Fibroblast of pulmonary artery (primary cell): ENCODE measurements at regions not wholly inside any gene's neighbourhood (a gene's known extent, or its start where the extent isn't known, plus 50 kb on each side); places are given as distances from the start of the nearest gene placed in this dataset.
"Not testable (repeated sequence)": the region's sequence is repeated elsewhere in the genome, so short reads cannot be mapped to it uniquely, and the experiment has no call there.

Experiments used
- DNase-seq: peaks from one replicate; pipeline ENCODE4 v3.0.0-alpha.2; 2010; ENCODE audit warnings: low read depth
- H3K4me3 ChIP-seq: replicated peaks from 2 replicates; pipeline ENCODE4 v1.5.1; 2011; ENCODE audit warnings: low read depth, mild to moderate bottlenecking, control low read depth, low read length, moderate library complexity
- CTCF ChIP-seq: IDR thresholded peaks from 2 replicates; pipeline ENCODE4 v1.5.1; 2011; ENCODE audit warnings: mild to moderate bottlenecking, control low read depth, low read length, inconsistent platforms; ENCODE audit errors: missing control alignments

DNA sequence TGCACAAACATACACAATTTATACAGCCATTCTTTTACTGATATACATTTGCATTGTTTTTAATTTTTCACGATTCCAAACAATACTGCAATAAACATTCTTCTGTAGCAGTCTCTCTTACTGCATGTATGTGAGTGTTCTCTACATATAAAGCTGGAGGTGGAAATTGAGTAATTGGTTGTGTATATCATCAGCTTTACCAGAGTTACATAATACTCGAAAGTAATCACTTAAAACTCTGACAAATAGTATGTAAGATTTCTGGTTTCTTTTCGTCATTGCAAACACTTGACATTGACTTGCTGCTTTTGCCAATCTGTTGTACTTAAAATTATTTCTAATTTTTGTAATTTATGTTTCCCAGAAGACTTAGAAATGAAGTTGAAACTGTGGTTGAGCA is 110.2 kb downstream of the TDRD15 start:
- no peak for TF ChIP-seq CTCF
- no peak for DNase-seq
- H3K4me3 ChIP-seq, result no peak overlapping the region

GRCh38 chr2:21234464-21235120 is 110.8 kb downstream of the TDRD15 start:
- DNase-seq, result no peak
- no peak overlapping the region for H3K4me3 ChIP-seq
- TF ChIP-seq CTCF, result no peak

GRCh38 chr2:21239749-21240148 is 116.0 kb downstream of the TDRD15 start:
- not testable (repeated sequence) for DNase-seq, H3K4me3 ChIP-seq

DNA sequence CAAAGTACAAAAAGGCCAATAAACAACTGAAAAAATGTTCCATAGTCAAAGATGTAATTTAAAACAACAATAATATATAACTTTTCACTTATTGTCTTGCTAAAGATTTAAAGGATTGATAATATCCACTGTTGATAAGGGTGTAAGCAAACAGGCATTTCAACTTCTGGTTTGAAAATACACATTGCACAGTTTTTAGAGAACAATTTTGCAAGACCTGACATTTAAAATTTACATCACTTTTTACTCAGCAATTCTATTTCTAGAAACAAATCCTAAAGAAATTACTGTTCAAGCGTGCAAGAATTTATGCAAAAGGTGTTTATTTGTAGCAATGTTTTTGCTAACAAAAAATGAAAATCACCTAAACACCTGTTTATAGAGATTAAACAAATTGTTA is 120.4 kb downstream of the TDRD15 start:
- no peak for TF ChIP-seq CTCF
- H3K4me3 ChIP-seq, result no peak overlapping the region
- no peak for DNase-seq

DNA sequence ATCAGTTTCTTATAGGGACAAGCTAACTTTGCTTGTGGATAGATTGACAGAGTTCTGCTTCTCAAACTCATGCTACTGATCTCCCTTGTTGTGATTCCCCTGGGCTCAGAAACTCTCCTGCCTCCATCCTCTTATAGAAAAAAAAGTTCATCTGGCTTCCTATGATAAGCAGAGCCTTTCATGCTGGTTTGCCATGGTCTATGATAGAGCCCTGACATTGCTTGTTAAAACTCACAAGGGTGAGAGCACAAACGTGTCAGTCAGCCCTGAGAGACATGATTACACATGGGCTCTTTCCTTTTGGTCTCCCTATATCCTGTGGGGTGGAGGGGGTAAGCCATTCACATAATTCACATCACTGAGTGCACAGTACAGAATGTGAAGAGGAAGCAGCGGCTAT is 121.8 kb downstream of the TDRD15 start:
- no peak for TF ChIP-seq CTCF
- H3K4me3 ChIP-seq, result no peak overlapping the region
- DNase-seq, result no peak

DNA sequence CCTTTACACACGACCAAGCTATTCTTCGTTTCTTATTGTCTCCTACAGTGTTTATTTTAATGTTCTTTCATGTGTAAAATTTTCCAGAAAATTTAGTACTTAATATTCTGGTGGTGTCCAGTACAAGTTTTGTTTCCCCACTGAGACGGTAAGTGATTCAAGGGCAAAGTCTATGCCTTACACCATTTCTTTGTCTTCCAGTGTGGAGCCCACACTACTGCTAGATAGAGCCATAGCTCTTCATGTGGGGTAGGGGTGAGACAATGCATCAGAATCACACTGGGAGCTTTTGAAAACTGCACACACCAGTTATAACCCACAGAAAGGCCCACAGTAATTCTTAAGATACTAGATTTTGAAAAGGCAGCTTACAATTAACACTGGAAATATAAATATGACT is 125.6 kb downstream of the TDRD15 start:
- DNase-seq, result no peak
- no peak for TF ChIP-seq CTCF
- no peak overlapping the region for H3K4me3 ChIP-seq

DNA sequence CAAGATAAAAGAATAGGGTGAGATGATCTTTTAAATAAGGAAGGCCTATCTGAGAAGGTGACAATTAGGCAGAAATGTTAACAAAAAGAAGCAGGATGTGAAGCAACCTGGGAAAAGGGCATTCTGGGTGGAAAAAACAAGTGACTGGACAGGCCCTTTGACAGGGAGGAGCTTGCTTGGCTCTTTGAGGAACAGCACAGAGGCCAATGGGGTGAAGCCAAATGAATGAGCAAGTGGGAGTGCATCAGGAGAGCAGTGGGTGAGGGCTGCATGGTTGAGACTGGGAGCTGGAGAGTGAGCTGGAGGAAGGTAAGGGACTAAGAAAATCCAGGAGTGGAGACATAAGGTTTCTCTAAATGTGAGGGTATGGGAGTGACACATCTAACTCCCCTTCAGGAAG is 126.9 kb downstream of the TDRD15 start:
- no peak for DNase-seq
- TF ChIP-seq CTCF, result no peak
- H3K4me3 ChIP-seq, result no peak overlapping the region
